ENCODE measurements at regions not wholly inside any gene's neighbourhood (a gene's known extent, or its start where the extent isn't known, plus 50 kb on each side); places are given as distances from the start of the nearest gene placed in this dataset.

DNA sequence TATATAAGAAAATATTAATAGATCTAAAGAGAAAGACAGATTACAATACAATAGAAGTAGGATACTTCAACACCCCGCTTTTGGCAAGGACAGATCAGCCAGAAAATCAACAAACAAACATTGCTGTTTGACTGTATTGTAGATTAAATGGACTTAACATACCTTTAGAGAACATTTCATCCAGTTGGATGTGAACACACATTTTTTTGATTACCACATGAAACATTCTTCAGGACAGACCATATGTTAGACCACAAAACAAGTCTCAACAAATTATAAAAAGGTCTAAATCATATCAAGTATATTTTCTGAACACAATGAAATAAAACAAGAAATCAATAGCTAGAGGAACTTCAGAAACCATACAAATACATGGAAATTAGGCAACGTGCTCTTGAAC, 148.2 kb downstream of the TRMT11 start:
- Histone ChIP-seq H3K4me1 (ENCODE audit: control insufficient read depth in 1 of 2, insufficient read depth in 2 of 2, low read length in 2 of 2) (no peaks in the 10 kb centered on the region), H3K27ac (ENCODE audit: low read depth in 1 of 2, low read length in 2 of 2) (no peak overlapping the region), H3K36me3 (ENCODE audit: control insufficient read depth in 1 of 2, insufficient read depth in 2 of 2, low read length in 1 of 2) (no peaks in the 10 kb centered on the region), H3K9me3 (ENCODE audit: control insufficient read depth, low read length) (no peaks in the 10 kb centered on the region), H3K27me3 (ENCODE audit: control insufficient read depth in 1 of 2, insufficient read depth in 2 of 2, low read length in 1 of 2) (no peaks in the 10 kb centered on the region), H3K4me3 (ENCODE audit: low read length in 2 of 2) (no peak overlapping the region)
- 86 to 94% methylated on average over 2 of the region's 2 CpGs for WGBS, 2 donors
- ATAC-seq (ENCODE audit: low FRiP score) (no peak), DNase-seq (no peak)
- intact Hi-C loops (cut with DNase I), result no loop called here

DNA sequence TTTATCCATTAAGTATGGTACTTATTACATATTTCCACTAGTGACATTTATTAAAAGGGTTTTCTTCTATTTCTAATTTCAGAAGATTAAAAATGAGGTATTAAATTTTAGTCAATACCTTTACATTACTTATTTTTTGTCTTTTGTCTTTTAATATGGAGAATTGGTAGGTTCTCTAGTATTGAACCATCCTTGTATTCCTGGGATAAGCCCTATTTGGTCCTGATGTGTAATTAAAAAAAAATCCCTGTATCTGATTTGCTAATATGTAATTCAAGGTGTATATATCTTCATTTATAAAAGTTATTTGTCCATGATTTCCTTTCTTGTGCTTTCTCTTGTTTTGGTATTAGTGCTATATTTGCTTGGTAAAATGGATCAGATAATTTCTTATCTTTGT, 153.7 kb downstream of the TRMT11 start:
- Histone ChIP-seq H3K36me3 (ENCODE audit: control insufficient read depth in 1 of 2, insufficient read depth in 2 of 2, low read length in 1 of 2) (no peaks in the 10 kb centered on the region), H3K27ac (ENCODE audit: low read depth in 1 of 2, low read length in 2 of 2) (no peak overlapping the region), H3K27me3 (ENCODE audit: control insufficient read depth in 1 of 2, insufficient read depth in 2 of 2, low read length in 1 of 2) (no peaks in the 10 kb centered on the region), H3K9me3 (ENCODE audit: control insufficient read depth, low read length) (no peaks in the 10 kb centered on the region), H3K4me1 (ENCODE audit: control insufficient read depth in 1 of 2, insufficient read depth in 2 of 2, low read length in 2 of 2) (no peaks in the 10 kb centered on the region), H3K4me3 (ENCODE audit: low read length in 2 of 2) (no peak overlapping the region)
- no peak for ATAC-seq (ENCODE audit: low FRiP score)
- intact Hi-C loops (cut with DNase I), result no loop called here
- no peak for DNase-seq

DNA sequence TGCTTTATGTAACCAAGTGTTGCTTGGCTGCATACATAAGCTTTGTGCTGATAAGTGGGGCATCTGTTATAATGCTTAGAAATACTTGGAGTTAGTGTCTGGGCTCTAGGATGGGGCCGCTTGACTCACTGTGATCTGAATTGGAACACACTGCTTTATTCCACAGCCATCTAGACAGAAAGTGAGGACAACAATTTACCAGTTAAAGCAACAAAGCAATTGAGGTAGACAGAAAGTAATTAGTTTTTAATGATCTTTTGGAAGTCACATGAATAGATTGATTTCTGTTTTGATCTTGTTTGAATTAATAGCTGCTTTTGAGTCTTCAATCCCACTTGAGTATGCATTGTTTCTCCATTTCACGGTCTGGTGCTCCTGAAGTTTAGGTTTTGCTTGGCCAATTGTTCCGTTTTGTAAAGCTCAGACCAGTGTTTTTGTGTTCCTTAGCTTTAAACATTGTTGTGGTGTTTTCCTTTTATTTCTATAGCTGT, 157.5 kb downstream of the TRMT11 start:
- Histone ChIP-seq H3K36me3 (ENCODE audit: control insufficient read depth in 1 of 2, insufficient read depth in 2 of 2, low read length in 1 of 2) (no peaks in the 10 kb centered on the region), H3K27ac (ENCODE audit: low read depth in 1 of 2, low read length in 2 of 2) (no peak overlapping the region), H3K4me3 (ENCODE audit: low read length in 2 of 2) (no peak overlapping the region), H3K27me3 (ENCODE audit: control insufficient read depth in 1 of 2, insufficient read depth in 2 of 2, low read length in 1 of 2) (no peaks in the 10 kb centered on the region), H3K9me3 (ENCODE audit: control insufficient read depth, low read length) (no peaks in the 10 kb centered on the region), H3K4me1 (ENCODE audit: control insufficient read depth in 1 of 2, insufficient read depth in 2 of 2, low read length in 2 of 2) (no peaks in the 10 kb centered on the region)
- intact Hi-C loops (cut with DNase I), result no loop called here
- DNase-seq, result no peak
- no peak for ATAC-seq (ENCODE audit: low FRiP score)
- WGBS, 2 donors, result 77 to 80% methylated on average over 3 of the region's 3 CpGs

DNA sequence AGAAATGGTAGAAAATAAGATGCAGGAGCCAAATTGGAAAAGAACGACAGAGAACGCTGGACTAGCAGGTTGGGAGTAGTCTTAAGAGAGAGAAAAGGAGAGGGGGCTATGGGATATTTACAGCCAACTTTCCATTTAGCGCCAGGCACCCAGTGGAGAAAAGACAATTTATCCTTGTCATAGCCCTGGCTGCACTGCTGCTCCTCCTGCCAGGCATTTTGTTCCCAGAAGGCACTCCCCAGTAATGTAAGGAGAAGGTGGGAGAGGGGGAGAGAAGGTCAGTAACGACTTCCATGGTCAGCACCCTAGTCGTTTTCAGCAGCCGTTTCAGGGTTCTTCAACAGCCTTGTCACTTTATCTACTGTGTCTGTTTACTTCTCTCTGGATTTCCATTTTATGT, 159.0 kb downstream of the TRMT11 start:
- Histone ChIP-seq H3K27ac (ENCODE audit: low read depth in 1 of 2, low read length in 2 of 2) (no peak overlapping the region), H3K27me3 (ENCODE audit: control insufficient read depth in 1 of 2, insufficient read depth in 2 of 2, low read length in 1 of 2) (no peaks in the 10 kb centered on the region), H3K36me3 (ENCODE audit: control insufficient read depth in 1 of 2, insufficient read depth in 2 of 2, low read length in 1 of 2) (no peaks in the 10 kb centered on the region), H3K4me1 (ENCODE audit: control insufficient read depth in 1 of 2, insufficient read depth in 2 of 2, low read length in 2 of 2) (no peaks in the 10 kb centered on the region), H3K4me3 (ENCODE audit: low read length in 2 of 2) (no peak overlapping the region), H3K9me3 (ENCODE audit: control insufficient read depth, low read length) (no peaks in the 10 kb centered on the region)
- ATAC-seq (ENCODE audit: low FRiP score) (no peak), DNase-seq (no peak)
- intact Hi-C loops (cut with DNase I), result no loop called here
- WGBS, 2 donors, result 18 to 23% methylated on average over 6 of the region's 6 CpGs

DNA sequence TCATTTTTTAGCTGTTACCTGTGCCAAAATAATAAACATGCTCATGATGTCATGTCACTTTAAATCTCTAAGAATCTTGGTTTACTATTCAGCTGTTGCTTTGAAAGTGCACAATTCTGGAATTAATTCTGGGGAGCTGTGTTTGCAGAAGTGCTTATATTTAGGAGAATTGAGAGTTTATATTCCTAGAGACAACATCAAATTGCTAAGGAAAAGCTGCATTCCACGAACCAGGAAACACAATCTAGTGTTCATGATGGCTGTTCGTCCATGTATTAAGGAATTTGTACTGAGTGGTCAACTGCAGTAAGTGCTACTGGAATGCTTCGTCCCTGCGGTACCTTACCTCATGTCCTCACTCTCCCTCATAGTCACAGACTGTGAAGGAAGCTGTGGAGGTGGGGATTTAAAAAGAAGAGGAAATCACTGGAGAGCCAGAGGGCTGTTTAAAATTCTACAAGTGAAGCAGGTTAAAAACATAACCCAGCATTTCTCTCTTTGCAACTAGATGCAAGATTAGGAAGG, 161.0 kb downstream of the TRMT11 start:
- H3K36me3 ChIP-seq (ENCODE audit: control insufficient read depth in 1 of 2, insufficient read depth in 2 of 2, low read length in 1 of 2), result no peaks in the 10 kb centered on the region
- no peak for DNase-seq
- H3K4me1 ChIP-seq (ENCODE audit: control insufficient read depth in 1 of 2, insufficient read depth in 2 of 2, low read length in 2 of 2), result no peaks in the 10 kb centered on the region
- no peak overlapping the region for H3K27ac ChIP-seq (ENCODE audit: low read depth in 1 of 2, low read length in 2 of 2)
- no peaks in the 10 kb centered on the region for H3K9me3 ChIP-seq (ENCODE audit: control insufficient read depth, low read length)
- intact Hi-C loops (cut with DNase I), result no loop called here
- 84 to 88% methylated on average over 4 of the region's 4 CpGs for WGBS, 2 donors
- H3K4me3 ChIP-seq (ENCODE audit: low read length in 2 of 2), result no peak overlapping the region
- ATAC-seq (ENCODE audit: low FRiP score), result no peak
- H3K27me3 ChIP-seq (ENCODE audit: control insufficient read depth in 1 of 2, insufficient read depth in 2 of 2, low read length in 1 of 2), result no peaks in the 10 kb centered on the region

DNA sequence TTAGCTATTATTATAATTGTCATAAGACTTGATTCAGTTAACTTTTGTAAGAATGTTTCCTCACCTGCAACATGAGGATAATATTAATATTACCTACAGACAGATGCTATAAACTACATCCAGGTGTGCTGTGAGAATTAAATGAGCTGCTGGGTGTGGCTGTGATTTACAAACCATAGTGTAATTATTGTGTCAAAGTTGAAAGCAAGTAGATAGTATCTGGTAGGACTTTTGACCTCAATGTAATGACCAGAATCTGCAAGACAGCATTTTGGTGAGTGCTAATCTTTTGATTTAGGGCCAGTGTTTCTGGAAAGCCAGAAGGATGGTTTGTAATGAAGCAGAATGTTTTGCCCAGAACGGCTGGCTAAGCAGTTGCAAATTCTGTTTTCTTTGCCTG, 162.5 kb downstream of the TRMT11 start:
- WGBS, 2 donors, result 29 to 41% methylated on average over 1 of the region's 1 CpG
- Histone ChIP-seq H3K4me1 (ENCODE audit: control insufficient read depth in 1 of 2, insufficient read depth in 2 of 2, low read length in 2 of 2) (no peaks in the 10 kb centered on the region), H3K27me3 (ENCODE audit: control insufficient read depth in 1 of 2, insufficient read depth in 2 of 2, low read length in 1 of 2) (no peaks in the 10 kb centered on the region), H3K9me3 (ENCODE audit: control insufficient read depth, low read length) (no peaks in the 10 kb centered on the region), H3K36me3 (ENCODE audit: control insufficient read depth in 1 of 2, insufficient read depth in 2 of 2, low read length in 1 of 2) (no peaks in the 10 kb centered on the region), H3K4me3 (ENCODE audit: low read length in 2 of 2) (no peak overlapping the region), H3K27ac (ENCODE audit: low read depth in 1 of 2, low read length in 2 of 2) (no peak overlapping the region)
- ATAC-seq (ENCODE audit: low FRiP score), result no peak
- intact Hi-C loops (cut with DNase I), result no loop called here
- DNase-seq, result no peak

DNA sequence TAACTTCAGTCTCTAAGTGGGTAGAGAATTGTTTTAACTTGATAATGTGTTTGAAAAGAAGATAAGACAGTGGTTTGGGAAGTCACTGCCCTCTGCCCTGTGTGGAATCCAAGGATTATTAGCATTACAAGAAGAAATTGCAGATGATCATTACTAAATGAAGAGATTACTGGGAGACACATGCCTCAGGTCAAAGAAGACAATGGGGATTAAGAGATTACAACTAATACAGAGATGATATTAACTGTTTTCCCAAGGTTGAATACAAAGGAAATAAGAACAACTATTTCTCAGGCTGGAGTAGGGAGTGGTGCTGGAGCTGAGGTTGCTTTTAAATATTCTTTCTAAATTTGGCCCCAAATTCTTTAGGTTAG, 166.0 kb downstream of the TRMT11 start:
- Histone ChIP-seq H3K9me3 (ENCODE audit: control insufficient read depth, low read length) (no peaks in the 10 kb centered on the region), H3K36me3 (ENCODE audit: control insufficient read depth in 1 of 2, insufficient read depth in 2 of 2, low read length in 1 of 2) (no peaks in the 10 kb centered on the region)

DNA sequence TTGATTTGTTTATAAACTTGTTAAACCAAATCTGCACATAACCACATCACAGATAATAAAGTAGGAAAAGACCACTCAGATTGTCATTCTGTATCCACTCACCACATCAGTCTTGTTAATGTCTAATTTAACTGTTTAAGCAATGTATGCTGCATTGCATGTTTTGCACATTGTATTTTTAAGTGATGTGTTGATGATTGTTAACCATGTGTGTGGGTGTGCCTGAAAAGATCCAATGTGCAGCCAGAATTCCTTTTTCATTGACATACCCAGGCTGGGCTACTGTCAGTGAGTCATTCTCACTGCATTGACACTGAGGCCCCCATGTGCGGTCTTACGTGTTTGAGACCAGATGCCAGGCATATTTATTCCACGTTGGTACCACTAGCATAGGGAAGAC, 167.3 kb downstream of the TRMT11 start:
- Histone ChIP-seq H3K27ac (ENCODE audit: low read depth in 1 of 2, low read length in 2 of 2) (no peak overlapping the region), H3K27me3 (ENCODE audit: control insufficient read depth in 1 of 2, insufficient read depth in 2 of 2, low read length in 1 of 2) (no peaks in the 10 kb centered on the region), H3K36me3 (ENCODE audit: control insufficient read depth in 1 of 2, insufficient read depth in 2 of 2, low read length in 1 of 2) (no peaks in the 10 kb centered on the region), H3K9me3 (ENCODE audit: control insufficient read depth, low read length) (no peaks in the 10 kb centered on the region), H3K4me3 (ENCODE audit: low read length in 2 of 2) (no peak overlapping the region), H3K4me1 (ENCODE audit: control insufficient read depth in 1 of 2, insufficient read depth in 2 of 2, low read length in 2 of 2) (no peaks in the 10 kb centered on the region)
- intact Hi-C loops (cut with DNase I), result no loop called here
- ATAC-seq (ENCODE audit: low FRiP score) (no peak), DNase-seq (no peak)
- WGBS, 2 donors, result 66 to 67% methylated on average over 3 of the region's 3 CpGs

More for the DNA sequence above, 166.0 kb downstream of the TRMT11 start:
- intact Hi-C loops (cut with DNase I), result no loop called here
- DNase-seq (no peak), ATAC-seq (ENCODE audit: low FRiP score) (no peak)
- Histone ChIP-seq H3K4me1 (ENCODE audit: control insufficient read depth in 1 of 2, insufficient read depth in 2 of 2, low read length in 2 of 2) (no peaks in the 10 kb centered on the region), H3K4me3 (ENCODE audit: low read length in 2 of 2) (no peak overlapping the region), H3K27ac (ENCODE audit: low read depth in 1 of 2, low read length in 2 of 2) (no peak overlapping the region), H3K27me3 (ENCODE audit: control insufficient read depth in 1 of 2, insufficient read depth in 2 of 2, low read length in 1 of 2) (no peaks in the 10 kb centered on the region)

DNA sequence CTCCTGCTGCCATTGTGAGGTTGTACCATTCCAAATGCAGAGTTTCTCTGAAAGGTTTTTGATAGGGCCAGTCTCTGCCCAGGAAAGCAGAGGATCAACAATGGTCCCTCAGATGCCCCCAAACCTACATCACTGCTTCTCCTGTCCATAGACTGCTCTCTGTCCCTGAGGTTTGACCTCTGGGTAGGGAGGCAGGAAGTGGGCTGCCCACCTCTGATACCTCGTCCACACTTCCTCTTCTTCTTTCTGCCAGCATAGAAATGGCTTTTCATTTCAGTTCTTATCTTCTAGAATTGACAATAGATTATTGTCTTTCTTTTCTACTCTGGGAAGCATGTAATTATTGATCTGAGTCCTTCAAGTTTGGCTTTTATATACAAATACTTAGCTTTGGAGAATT, 170.6 kb downstream of the TRMT11 start:
- no peak overlapping the region for H3K27ac ChIP-seq (ENCODE audit: low read depth in 1 of 2, low read length in 2 of 2)
- no peak overlapping the region for H3K4me3 ChIP-seq (ENCODE audit: low read length in 2 of 2)
- ATAC-seq (ENCODE audit: low FRiP score) (no peak), DNase-seq (no peak)
- 72 to 79% methylated on average over 1 of the region's 1 CpG for WGBS, 2 donors
- intact Hi-C loops (cut with DNase I), result no loop called here
- no peaks in the 10 kb centered on the region for H3K27me3 ChIP-seq (ENCODE audit: control insufficient read depth in 1 of 2, insufficient read depth in 2 of 2, low read length in 1 of 2)
- no peaks in the 10 kb centered on the region for H3K36me3 ChIP-seq (ENCODE audit: control insufficient read depth in 1 of 2, insufficient read depth in 2 of 2, low read length in 1 of 2)
- H3K4me1 ChIP-seq (ENCODE audit: control insufficient read depth in 1 of 2, insufficient read depth in 2 of 2, low read length in 2 of 2), result no peaks in the 10 kb centered on the region
- H3K9me3 ChIP-seq (ENCODE audit: control insufficient read depth, low read length), result no peaks in the 10 kb centered on the region

Data from aorta (tissue), 5 donors.